Activated B cell treated with CpG ODN at 0.5 μM for 24 hours (primary cell): ENCODE measurements at regions not wholly inside any gene's neighbourhood (a gene's known extent, or its start where the extent isn't known, plus 50 kb on each side); places are given as distances from the start of the nearest gene placed in this dataset.

Source experiments
- ATAC-seq: fragments of 200-7000 bp; cut with Tn5 transposase; one replicate; pipeline ENCODE4 v1.10.0; 2021; ENCODE audit warnings: low read depth, mild to moderate bottlenecking, moderate library complexity
- CTCF ChIA-PET: fragments of 350-600 bp; sonication (Branson Sonifier 250); formaldehyde crosslinking; loops from one replicate; lab custom pipeline; 2021; ENCODE audit warnings: antibody characterized with exemption; lab: Charles Lee
- POLR2A ChIA-PET: fragments of 350-600 bp; sonication (Branson Sonifier 250); formaldehyde crosslinking; loops from one replicate; lab custom pipeline; 2021; ENCODE audit warnings: antibody characterized with exemption; lab: Charles Lee
- DNase-seq: peaks from one replicate; pipeline ENCODE4 v3.0.0; 2022
- H3K27ac Mint-ChIP-seq: one replicate; pipeline ENCODE4 v1.8.0; 2020; ENCODE audit warnings: mixed read lengths
- H3K27me3 Mint-ChIP-seq: one replicate; pipeline ENCODE4 v1.8.0; 2021; ENCODE audit warnings: mixed read lengths
- H3K36me3 Mint-ChIP-seq: one replicate; pipeline ENCODE4 v1.8.0; 2021; ENCODE audit warnings: low read depth, mixed read lengths
- H3K4me1 Mint-ChIP-seq: one replicate; pipeline ENCODE4 v1.8.0; 2021; ENCODE audit warnings: mixed read lengths
- H3K4me3 Mint-ChIP-seq: one replicate; pipeline ENCODE4 v1.8.0; 2020; ENCODE audit warnings: mild to moderate bottlenecking, mixed read lengths
- H3K9me3 Mint-ChIP-seq: one replicate; pipeline ENCODE4 v1.8.0; 2020; ENCODE audit warnings: mixed read lengths
- CTCF ChIP-seq: fragments of 200-600 bp; IDR thresholded peaks from one replicate; pipeline ENCODE4 v1.8.0; 2022; ENCODE audit warnings: antibody characterized with exemption, mild to moderate bottlenecking
- intact Hi-C: fragments of 100-400 bp; cut with micrococcal nuclease; formaldehyde crosslinking; loops from one replicate; pipeline ENCODE4 v1.15.1; 2024

- peaks cover 29% of the 10 kb centered on the region for H3K4me1 Mint-ChIP-seq
- H3K36me3 Mint-ChIP-seq: no peaks in the 10 kb centered on the region
- CTCF ChIA-PET: interaction anchor here (1.6 to 2.7 kb wide), 2 partner anchors 10 to 353 kb away, joined by 3 to 19 read pairs; no protein-coding TSS in a partner anchor
- DNase-seq (no peak), ATAC-seq (no peak)
- no peak overlapping the region for H3K4me3 Mint-ChIP-seq
- H3K27me3 Mint-ChIP-seq: peaks cover 4% of the 10 kb centered on the region
- no peak overlapping the region for H3K27ac Mint-ChIP-seq
- POLR2A ChIA-PET: no interaction called here
- H3K9me3 Mint-ChIP-seq: no peaks in the 10 kb centered on the region
- no peak for TF ChIP-seq CTCF
- intact Hi-C loops: no loop called here
Measured at GRCh38 chr13:30123575-30123974, 183.8 kb downstream of the KATNAL1 start.

- TF ChIP-seq CTCF: no peak
- ChIA-PET POLR2A (interaction anchor here (0.9 kb wide), 1 partner anchor 239 kb away, joined by 4 read pairs; no protein-coding TSS in a partner anchor), CTCF (interaction anchor here (1.6 to 2.7 kb wide), 3 partner anchors 9 to 352 kb away, joined by 3 to 19 read pairs (median 8); no protein-coding TSS in a partner anchor)
- peak; percentile 58 for ATAC-seq
- Mint-ChIP-seq H3K27me3 (peaks cover 16% of the 10 kb centered on the region), H3K27ac (no peak overlapping the region), H3K36me3 (no peaks in the 10 kb centered on the region), H3K9me3 (no peaks in the 10 kb centered on the region), H3K4me3 (no peak overlapping the region), H3K4me1 (peaks cover 29% of the 10 kb centered on the region)
- no peak for DNase-seq
- intact Hi-C loops: no loop called here
Measured at GRCh38 chr13:30121666-30122065, 185.7 kb downstream of the KATNAL1 start.

- no peaks in the 10 kb centered on the region for H3K9me3 Mint-ChIP-seq
- TF ChIP-seq CTCF: no peak
- peaks cover 16% of the 10 kb centered on the region for H3K27me3 Mint-ChIP-seq
- no peak overlapping the region for H3K4me3 Mint-ChIP-seq
- intact Hi-C loops: no loop called here
- peaks cover 29% of the 10 kb centered on the region for H3K4me1 Mint-ChIP-seq
- ChIA-PET CTCF (interaction anchor here (2.3 to 2.7 kb wide), 2 partner anchors 8 to 12 kb away, joined by 8 to 19 read pairs; no protein-coding TSS in a partner anchor), POLR2A (interaction anchor here (0.9 kb wide), 1 partner anchor 239 kb away, joined by 4 read pairs; no protein-coding TSS in a partner anchor)
- no peaks in the 10 kb centered on the region for H3K36me3 Mint-ChIP-seq
- DNase-seq (no peak), ATAC-seq (no peak)
- H3K27ac Mint-ChIP-seq: no peak overlapping the region
Measured at GRCh38 chr13:30121244-30121643, 186.1 kb downstream of the KATNAL1 start.

- no peak for TF ChIP-seq CTCF
- ATAC-seq (no peak), DNase-seq (no peak)
- CTCF ChIA-PET: interaction anchor here (1.0 kb wide), 1 partner anchor 453 kb away, joined by 3 read pairs; no protein-coding TSS in a partner anchor
- intact Hi-C loops: no loop called here
- Mint-ChIP-seq H3K27ac (no peak overlapping the region), H3K4me3 (no peak overlapping the region), H3K36me3 (no peaks in the 10 kb centered on the region), H3K27me3 (peaks cover 16% of the 10 kb centered on the region), H3K4me1 (peaks cover 30% of the 10 kb centered on the region), H3K9me3 (no peaks in the 10 kb centered on the region)
- POLR2A ChIA-PET: interaction anchor here (0.6 kb wide), 1 partner anchor 918 kb away, joined by 5 read pairs; no protein-coding TSS in a partner anchor
Measured at GRCh38 chr13:30120133-30120822, 187.1 kb downstream of the KATNAL1 start.

- TF ChIP-seq CTCF: no peak
- DNase-seq: no peak
- ATAC-seq: no peak
- intact Hi-C loops: loop anchor here (10.0 kb wide), 1 partner anchor 1405 kb away; the partner anchor contains the start of gene SLC46A3
- peaks cover 16% of the 10 kb centered on the region for H3K27me3 Mint-ChIP-seq
- no peak overlapping the region for H3K4me3 Mint-ChIP-seq
- ChIA-PET CTCF (interaction anchor here (1.0 kb wide), 1 partner anchor 454 kb away, joined by 3 read pairs; no protein-coding TSS in a partner anchor), POLR2A (no interaction called here)
- no peaks in the 10 kb centered on the region for H3K9me3 Mint-ChIP-seq
- H3K36me3 Mint-ChIP-seq: no peaks in the 10 kb centered on the region
- H3K4me1 Mint-ChIP-seq: peaks cover 33% of the 10 kb centered on the region
- no peak overlapping the region for H3K27ac Mint-ChIP-seq
Measured at GRCh38 chr13:30119476-30119875, 187.9 kb downstream of the KATNAL1 start.
